GM18909 (cell line): ENCODE measurements at regions not wholly inside any gene's neighbourhood (a gene's known extent, or its start where the extent isn't known, plus 50 kb on each side); places are given as distances from the start of the nearest gene placed in this dataset.

Experiments
- ATAC-seq: cut with Tn5 transposase; IDR thresholded peaks from one replicate; pipeline ENCODE4 v1.9.1; 2021; ENCODE audit warnings: mild to moderate bottlenecking; ENCODE audit not compliant: unreplicated experiment, poor library complexity

DNA sequence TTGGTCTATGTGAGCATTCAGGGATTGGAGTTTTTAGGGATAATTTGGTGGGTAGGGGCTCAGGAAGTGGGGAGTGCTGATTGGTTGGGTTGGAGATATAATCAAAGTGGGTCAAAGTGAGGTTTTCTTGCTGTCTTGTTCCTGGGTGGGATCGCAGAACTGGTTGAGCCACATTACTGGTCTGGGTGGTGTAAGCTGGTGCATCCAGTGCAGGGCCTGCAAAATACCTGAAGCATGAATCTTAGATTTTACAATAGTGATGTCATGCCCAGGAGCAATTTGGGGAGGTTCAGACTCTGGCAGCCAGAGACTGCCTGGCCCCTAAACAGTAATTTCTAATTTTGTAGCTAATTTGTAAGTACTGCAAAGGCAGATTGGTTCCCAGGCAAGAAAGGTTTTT is 665.6 kb upstream of the PRKX start:
- ATAC-seq = no peak

DNA sequence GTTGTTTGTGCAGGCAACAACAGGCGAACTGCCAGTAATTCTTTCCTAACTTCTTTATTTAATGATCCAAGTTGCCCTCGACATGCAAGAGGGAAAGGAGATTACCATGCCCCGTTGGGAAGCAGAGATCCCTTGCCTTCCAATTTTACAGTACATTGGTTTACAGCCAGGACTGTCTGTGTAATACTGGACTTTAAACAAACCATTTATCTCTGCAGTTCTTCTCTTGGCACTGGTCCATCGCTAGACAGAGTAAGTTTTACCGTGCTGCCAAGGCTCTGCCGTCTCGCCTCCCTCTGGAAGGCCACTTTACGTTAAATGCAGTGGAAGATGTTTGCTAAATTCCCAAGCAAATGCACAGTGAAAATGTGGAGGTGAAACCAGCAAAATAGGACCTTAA is 660.3 kb upstream of the PRKX start:
- ATAC-seq = no peak

DNA sequence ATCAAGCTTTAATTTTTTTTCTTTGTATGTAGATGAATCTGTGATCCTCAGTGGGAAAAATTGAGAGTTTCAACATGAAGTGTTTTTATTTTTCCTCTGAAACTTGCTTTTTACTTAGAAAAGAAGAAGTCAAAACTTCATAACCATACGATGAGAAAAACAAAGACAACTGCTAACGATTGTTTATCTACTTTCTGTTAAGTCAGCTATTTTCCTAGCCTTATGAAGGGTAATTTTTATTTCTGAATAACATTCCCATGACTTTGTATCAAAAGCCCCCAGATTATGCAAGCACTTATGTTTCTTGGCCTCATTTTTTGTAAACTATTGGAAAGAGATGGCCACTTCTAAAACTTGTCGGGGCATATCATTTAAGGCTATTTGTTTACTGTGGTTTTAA is 645.1 kb upstream of the PRKX start:
- no peak for ATAC-seq

DNA sequence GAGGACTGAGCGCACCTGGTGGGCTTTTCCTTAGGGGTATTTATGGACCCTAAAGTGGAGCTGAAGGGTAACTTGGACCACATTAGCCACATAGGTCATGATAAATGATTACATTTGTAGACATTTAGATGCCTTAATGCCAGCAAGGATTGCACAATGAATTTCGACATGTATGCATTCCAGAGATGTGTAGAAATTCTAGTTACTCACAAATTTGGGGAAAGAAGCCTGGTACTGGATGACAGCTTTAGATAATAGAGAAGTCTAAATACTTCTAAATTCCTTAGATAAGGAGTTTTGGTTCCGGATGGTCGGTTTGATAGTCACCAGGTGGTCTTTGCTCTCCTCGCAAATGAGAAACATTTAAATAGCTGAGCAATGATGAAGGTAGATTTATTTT is 609.5 kb upstream of the PRKX start:
- ATAC-seq = no peak

DNA sequence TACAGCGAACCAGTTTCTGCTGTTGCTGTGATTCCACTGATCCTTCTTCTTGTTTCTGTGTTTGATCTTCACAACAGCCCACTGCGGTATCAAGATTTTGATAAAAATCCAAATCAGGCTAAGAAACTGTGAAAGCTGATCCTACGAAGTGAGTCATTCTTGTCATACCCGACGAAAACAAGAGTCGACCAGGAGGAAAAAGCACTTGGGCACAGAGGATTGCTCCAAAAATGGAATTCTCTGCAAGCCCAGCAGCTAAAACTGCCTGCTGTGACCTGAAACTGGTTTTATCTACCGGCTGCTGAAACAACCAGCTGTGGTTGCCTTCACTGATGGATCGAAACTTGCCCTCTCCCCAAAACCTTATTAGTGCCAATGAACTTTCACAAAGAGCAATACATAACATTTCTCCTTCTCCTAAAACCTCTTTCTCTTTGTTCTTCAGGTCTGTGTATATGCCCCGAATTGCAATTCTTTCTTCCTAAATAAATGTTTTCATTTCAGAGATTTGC is 607.0 kb upstream of the PRKX start:
- ATAC-seq = no peak

DNA sequence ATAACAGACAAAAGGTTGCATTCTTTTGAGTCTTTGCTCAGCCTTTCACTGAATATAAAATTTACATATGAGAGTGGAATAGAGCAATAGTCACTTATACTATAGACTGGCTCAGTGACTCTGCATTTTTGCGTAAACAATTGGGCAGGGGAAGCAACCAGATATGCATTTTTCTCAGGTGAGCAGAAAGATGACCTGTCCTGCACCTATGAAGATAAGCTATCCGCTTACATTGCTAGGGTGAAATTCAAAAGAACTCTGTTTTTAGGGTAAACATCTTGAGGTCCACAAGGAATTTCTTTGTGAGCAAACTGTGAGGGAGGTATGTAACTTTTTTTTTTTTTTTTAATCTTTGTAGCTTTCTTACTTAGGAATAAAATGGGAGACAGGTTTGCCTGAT is 602.4 kb upstream of the PRKX start:
- ATAC-seq = no peak

DNA sequence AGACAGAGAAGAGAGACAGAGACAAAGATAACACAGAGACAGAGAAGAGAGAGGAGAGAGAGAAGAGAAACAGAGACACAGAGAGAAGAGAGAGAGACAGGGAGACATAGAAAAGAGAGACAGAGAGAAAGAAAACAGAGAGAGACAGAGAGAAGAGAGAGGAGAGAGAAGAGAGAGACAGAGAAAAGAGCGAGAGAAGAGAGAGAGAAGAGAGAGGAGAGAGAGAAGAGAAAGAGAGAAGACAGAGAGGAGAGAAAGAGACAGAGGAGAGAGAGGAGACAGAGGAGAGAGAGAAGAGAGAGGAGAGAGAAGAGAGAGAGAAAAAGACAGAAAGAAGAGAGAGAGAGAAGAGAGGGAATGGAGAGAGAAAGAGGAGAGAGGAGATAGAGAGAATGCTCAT is 601.1 kb upstream of the PRKX start:
- no peak for ATAC-seq

DNA sequence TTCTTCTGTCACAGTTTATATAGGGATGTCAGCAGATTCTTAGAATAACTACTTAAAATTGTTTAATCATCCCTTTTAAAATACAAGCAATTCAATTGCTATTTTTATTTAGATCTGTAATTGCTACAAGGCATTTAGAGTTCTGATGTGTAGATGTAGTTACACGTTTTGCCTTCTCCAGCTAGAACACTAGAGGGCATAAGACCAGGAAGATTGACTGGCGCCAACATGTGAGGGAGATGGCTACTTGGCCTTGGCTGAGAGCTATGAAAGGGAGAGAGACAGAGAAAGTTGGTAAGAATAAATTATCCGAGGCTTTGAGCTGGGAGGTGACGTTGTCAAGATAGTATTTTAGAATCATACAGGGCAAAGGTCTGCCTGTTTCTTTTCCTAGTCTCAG is 563.7 kb upstream of the PRKX start:
- no peak for ATAC-seq

DNA sequence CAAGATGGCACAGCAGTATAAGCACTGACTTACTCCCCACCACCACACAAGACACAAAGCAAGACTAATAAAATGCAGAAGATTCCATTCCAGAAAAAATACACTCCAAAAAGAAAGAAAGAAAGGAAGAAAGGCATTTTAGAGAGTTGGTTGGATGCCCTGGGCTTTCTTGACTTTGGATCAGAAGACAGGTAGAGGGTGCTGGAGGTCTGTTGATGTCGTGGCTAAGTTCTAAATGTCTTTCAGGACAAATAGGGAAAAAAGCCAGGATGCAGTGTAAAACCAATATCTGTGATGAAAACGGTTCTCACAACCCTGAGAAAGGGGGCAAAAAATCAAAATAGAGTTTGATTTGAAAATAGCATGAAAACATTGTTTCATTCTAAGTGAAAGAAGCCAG is 555.2 kb upstream of the PRKX start:
- ATAC-seq = no peak

DNA sequence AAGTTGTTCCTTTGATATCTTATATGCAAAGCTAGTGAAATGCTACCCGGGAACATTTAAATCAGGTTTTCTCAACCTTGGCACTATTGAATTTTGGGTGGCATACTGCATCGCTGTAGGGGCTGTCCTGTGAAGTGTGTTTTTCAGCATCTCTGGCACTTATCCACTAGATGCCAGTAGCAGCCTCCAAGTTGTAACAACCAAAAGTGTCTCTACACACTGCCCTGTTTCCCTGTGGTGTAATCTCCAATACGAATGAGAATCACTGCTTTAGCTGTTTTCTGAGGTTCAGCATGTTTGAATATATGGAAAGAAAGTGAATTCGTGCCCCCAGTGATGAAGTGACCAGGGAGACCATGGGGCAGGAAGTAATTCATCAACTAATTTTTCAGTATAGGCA is 551.6 kb upstream of the PRKX start:
- ATAC-seq = no peak

DNA sequence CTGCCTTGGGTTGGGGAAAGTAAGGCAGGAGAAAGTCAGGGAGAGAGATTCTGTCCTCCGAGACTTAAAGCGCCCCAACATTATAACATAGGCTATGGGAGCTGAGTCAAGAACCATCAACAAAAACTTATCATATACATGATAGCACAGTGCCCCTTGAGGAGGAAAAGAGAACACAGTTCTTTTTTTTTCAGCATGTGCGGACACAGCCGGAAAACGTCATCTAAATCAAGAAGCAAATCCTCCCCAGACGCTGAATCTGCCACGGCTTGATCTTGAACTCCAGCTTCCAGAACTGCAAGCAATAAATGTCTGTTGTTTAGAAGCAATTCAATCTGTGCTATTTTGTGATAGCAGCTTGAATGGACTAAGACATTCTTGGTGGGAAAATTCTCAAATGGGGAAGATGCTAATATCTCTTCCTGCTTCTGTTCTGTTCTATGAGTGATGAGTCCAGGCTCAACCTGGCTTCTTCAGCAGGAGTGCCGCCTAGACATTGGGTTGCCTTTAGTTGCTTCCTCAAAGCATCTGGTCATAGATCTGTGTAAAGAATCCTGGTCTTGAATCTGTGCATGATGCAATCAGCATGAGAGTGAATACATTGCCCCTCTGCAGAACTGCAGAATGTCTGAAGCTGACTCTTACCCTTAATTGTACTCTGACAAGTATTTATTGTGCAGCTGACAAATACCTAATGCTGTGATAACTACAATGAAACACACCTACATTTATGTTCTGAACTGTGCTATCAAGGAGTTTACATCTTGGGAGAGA is 549.8 kb upstream of the PRKX start:
- peak; percentile 50 for ATAC-seq

DNA sequence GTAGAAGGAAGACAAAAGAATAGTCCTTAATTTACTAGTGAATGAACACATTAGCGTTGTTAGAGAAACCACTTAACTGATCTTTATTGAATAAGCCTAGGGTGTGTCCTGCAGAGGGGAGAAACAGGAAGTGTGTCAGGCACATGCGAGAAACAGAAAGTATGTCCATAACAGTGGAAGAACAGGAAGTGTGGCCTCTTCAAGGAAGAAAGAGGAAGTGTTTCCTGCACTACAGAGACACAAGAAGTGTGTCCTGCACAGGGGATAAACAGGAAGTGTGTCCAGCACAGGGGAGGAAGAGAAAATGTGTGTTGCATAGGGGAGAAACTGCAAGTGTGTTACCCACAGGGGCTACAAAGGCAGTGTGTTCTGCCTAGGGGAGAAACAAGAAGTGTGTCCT is 539.6 kb upstream of the PRKX start:
- ATAC-seq = no peak

DNA sequence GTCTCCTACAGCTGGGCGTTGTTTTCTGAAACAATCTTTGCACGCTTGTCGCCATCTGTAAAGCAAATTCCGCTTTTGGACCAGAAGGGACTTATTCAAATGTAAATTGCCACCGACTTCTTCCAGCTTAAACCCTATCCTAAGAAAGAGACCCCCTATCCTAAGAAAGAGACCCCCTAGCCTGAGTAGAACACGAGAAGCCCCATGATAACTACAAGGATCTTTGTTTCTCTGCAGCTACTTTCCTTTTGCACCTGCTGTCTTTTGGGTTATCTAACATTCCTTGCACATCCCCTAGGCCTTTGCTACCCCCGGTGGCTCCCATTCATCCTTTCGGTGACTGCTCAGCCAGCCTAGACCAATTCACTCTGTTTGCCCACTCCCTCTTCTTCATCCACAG is 536.0 kb upstream of the PRKX start:
- no peak for ATAC-seq

DNA sequence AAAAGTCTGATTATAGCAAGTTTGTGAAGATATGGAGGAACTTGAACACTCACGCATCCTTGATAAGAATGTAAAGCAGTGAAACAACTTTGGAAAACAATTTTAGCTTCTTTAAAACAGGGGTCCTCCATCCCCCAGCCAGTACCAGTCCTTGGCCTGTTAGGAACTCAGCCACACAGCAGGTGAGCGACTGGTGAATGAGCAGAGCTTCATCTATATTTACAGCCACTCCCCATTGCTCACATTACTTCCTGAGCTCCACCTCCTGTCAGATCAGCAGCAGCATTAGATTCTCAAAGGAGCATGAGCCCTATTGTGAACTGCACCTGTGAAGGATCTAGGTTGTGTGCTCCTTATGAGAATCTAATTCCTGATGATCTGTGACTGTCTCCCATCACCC is 530.3 kb upstream of the PRKX start:
- ATAC-seq = no peak

DNA sequence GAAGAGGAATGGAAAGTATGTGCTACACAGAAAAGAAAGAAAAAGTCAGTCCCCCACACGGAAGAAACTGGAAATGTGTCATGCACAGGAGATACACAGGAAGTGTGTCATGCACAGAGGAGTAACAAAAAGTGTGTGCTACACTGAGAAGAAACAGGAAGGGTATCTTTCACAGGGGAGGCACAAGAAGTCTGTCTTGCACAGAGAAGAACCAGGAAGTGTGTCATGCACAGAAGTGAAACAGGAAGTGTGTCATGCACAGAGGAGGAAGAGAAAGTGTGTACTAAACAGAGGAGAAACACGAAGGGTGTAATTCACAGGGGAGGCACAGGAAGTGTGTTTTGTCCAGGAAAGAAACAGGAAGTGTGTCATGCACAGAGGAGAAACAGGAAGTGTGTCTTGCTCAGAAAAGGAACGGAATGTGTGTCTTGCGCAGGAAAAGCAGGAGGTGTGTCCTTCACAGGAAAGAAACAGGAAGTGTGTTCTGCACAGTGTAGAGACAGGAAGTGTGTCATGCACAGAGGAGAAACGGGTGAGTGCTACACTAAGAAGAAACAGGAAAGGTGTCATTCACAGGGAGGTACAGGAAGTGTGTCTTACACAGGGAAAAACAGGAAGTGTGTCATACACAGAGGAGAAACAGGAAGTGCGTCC is 527.2 kb upstream of the PRKX start:
- ATAC-seq = peak; percentile 42

DNA sequence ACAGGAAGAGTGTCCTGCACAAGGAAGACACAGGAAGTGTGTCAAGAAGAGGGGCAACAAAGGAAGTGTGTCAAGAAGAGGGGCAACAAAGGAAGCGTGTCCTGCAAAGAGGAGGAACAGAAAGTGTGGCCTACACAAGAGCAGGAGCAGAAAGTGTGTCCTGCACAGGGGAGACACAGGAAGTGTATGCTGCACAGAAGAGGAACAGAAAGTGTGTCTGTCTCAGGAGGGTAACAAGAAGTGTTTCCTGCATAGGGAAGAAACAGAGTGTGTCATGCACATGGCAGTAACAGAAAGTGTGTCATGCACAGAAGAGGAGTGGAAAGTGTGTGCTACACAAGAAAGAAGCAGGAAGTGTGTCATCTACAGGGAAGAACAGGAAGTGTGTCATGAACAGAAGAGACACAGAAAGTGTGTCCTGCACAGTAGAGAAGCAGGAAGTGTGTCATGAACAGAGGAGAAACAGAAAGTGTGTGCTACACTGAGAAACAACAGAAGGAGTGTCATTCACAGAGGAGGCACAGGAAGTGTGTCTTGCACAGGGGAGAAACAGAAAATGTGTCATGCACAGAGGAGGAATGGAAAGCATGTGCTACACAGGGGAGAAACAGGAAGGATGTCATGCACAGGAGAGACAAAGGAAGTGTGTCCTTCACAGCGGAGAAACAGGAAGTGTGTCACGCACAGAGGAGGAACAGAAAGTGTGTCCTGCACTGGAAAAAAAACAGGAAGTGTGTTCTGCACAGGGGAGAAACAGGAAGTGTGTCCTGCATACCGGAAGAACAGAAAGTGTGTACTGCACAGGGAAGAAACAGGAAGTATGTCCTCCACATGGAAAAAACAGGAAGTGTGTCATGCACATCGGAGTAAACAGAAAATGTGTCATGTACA is 526.4 kb upstream of the PRKX start:
- peak; percentile 50 for ATAC-seq

DNA sequence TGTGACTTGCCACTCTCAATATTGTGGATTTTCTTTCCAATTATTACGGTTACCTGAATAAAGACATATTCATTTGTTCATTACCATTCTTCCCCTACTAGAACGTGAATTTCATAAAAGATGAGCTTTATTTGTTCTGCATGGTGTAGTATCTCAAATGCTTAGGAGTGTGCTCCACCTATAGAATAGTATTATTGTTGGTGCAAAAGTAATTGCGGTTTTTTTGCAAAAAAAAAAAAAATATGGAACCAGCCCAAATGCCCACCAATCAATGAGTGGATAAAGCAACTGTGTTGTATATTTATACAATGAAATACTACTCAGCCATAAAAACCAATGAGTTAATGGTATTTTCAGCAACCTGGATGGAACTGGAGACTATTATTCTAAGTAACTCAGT is 525.5 kb upstream of the PRKX start:
- ATAC-seq = no peak

DNA sequence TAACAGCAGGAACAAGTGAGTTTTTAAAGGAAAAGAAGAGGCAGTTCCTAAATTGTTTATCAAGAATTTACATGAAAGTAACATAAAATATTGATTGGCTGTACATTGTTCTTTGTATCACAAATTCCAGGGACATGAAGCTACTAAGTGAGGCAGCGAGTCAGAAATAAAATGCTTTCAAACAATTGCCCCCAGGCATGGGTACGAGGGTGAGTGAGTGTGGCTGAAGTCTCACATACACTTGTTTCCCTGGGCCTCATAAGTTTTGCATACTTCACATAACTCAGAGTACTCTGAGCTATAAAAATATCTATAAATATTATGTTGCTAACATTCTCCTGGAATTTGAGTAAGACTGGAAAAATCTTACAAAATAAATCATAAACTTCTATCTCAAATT is 511.6 kb upstream of the PRKX start:
- no peak for ATAC-seq

DNA sequence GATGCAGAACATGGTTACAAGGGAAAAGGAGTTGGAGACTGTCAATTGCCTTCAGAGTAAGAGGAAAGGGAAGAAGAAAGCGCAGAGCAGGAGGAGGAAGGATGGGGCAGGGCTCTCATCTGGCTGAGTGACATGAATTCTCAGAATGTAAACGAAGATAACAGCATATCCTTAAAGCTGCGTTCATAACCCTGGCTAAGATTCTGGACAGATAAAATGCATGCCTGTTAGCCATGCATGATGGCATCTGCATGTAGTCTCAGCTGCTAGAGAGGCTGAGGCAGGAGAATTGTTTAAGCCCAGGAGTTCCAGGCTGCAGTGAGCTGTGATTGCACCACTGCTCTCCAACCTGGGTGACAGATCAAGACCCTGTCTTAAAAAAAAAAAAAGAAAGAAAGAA is 493.5 kb upstream of the PRKX start:
- ATAC-seq = no peak

DNA sequence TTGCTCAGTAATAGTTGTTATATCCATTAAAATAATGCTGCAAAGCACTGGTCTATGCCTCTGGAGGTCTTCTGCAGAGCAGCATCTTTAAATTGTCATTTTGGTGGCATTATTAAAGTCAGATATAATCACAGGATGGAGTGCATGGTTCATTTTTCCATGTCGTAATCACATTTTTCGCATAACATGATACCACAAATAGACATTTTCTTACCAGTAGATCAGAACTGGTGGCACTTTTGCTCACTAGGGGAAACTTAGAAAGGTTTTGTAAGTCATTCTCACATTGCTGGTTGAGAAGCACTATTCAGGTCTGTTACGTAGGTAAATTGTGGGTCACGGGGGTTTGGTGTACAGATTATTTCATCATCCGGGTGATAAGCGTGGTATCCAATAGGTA is 484.5 kb upstream of the PRKX start:
- no peak for ATAC-seq

DNA sequence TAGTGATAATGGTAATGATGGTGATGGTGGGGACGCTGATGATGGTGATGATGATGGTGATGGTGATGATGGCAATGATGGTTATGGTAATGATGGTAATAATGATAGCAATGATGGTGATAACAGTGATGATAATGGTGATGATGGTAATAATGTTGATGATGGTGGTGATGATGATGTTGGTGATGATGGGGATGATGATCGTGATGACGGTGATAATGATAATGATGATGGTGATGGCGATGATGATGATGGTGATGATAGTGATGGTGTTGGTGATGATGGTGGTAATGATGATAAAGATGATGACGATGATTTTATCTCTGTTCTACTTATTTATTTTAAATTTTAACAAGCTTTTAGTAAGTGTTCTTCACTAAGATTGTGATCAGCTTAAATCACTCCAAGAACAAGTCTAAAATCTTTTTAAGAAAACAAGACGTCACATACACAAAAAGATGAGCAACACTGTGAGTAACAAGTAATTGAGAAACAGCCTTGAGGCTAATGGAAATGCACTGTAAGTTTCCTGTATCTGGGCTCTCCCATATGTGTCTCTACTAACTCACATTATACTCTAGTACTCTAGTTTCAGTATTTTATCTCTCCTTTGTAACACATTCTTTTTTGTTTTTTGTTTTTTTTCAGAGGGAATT is 480.2 kb upstream of the PRKX start:
- ATAC-seq = no peak
